Left hindlimb (tissue), 1 donor: ENCODE measurements at regions not wholly inside any gene's neighbourhood (a gene's known extent, or its start where the extent isn't known, plus 50 kb on each side); places are given as distances from the start of the nearest gene placed in this dataset.
"Not testable (repeated sequence)": the region's sequence is repeated elsewhere in the genome, so short reads cannot be mapped to it uniquely, and the experiment has no call there.

Source experiments
- DNase-seq: peaks from one replicate; pipeline ENCODE4 v3.0.0-alpha.2; 2018

GRCh38 chr5:8828596-8829322 lies 717.1 kb downstream of the SEMA5A start:
- DNase-seq: no peak

GRCh38 chr5:8829323-8830029 lies 716.4 kb downstream of the SEMA5A start:
- no peak for DNase-seq

- no peak for DNase-seq
Measured at GRCh38 chr5:8831251-8831650, 714.6 kb downstream of the SEMA5A start.

- DNase-seq: no peak
Measured at GRCh38 chr5:8831854-8832253, 714.0 kb downstream of the SEMA5A start.

- DNase-seq: no peak
Measured at GRCh38 chr5:8839361-8840055, 706.4 kb downstream of the SEMA5A start.

- no peak for DNase-seq
Measured at GRCh38 chr5:8840237-8840636, 705.6 kb downstream of the SEMA5A start.

- DNase-seq: not testable (repeated sequence)
Measured at GRCh38 chr5:8840746-8841145, 705.1 kb downstream of the SEMA5A start.

GRCh38 chr5:8842971-8843551 lies 702.8 kb downstream of the SEMA5A start:
- DNase-seq: no peak

GRCh38 chr5:8843771-8844170 lies 702.1 kb downstream of the SEMA5A start:
- no peak for DNase-seq

GRCh38 chr5:8844206-8844605 lies 701.7 kb downstream of the SEMA5A start:
- no peak for DNase-seq

GRCh38 chr5:8844847-8845246 lies 701.0 kb downstream of the SEMA5A start:
- DNase-seq: no peak

- no peak for DNase-seq
Measured at GRCh38 chr5:8845296-8845695, 700.6 kb downstream of the SEMA5A start.

GRCh38 chr5:8848366-8848765 lies 697.5 kb downstream of the SEMA5A start:
- no peak for DNase-seq

GRCh38 chr5:8848997-8849594 lies 696.8 kb downstream of the SEMA5A start:
- DNase-seq: no peak

- no peak for DNase-seq
Measured at GRCh38 chr5:8851101-8851500, 694.8 kb downstream of the SEMA5A start.

GRCh38 chr5:8857051-8857450 lies 688.8 kb downstream of the SEMA5A start:
- no peak for DNase-seq

GRCh38 chr5:8861764-8862163 lies 684.1 kb downstream of the SEMA5A start:
- no peak for DNase-seq

GRCh38 chr5:8864053-8864452 lies 681.8 kb downstream of the SEMA5A start:
- DNase-seq: no peak

GRCh38 chr5:8865266-8865665 lies 680.6 kb downstream of the SEMA5A start:
- no peak for DNase-seq

- DNase-seq: no peak
Measured at GRCh38 chr5:8865686-8866374, 680.0 kb downstream of the SEMA5A start.

GRCh38 chr5:8868283-8868682 lies 677.6 kb downstream of the SEMA5A start:
- DNase-seq: no peak

GRCh38 chr5:8869932-8870331 lies 675.9 kb downstream of the SEMA5A start:
- DNase-seq: no peak
